Right lobe of liver (tissue), 6 donors: ENCODE measurements at regions not wholly inside any gene's neighbourhood (a gene's known extent, or its start where the extent isn't known, plus 50 kb on each side); places are given as distances from the start of the nearest gene placed in this dataset.
"Not testable (repeated sequence)": the region's sequence is repeated elsewhere in the genome, so short reads cannot be mapped to it uniquely, and the experiment has no call there.

ENCODE experiments used
- ATAC-seq, 4 donors: fragments of 200-7000 bp; cut with Tn5 transposase; one replicate each; pipeline ENCODE4 v1.9.1; 2020; ENCODE audit warnings: mild to moderate bottlenecking in 4 of 4, moderate library complexity in 4 of 4
- DNase-seq, 3 donors: peaks; one replicate each; pipeline ENCODE4 v3.0.0-alpha.2; 2020
- H3K27ac ChIP-seq, 3 donors: fragments of 200-600 bp; one replicate each; pipeline ENCODE4 v1.8.0; 2022
- H3K27me3 ChIP-seq, 2 donors: fragments of 200-600 bp; one replicate each; pipeline ENCODE4 v1.8.0; 2022
- H3K36me3 ChIP-seq, 4 donors: fragments of 200-600 bp; sonication (generic) in 1 of 4; one replicate each; pipeline versions ENCODE4 v1.5.1 to v1.8.0; 2017 to 2022; ENCODE audit warnings: control low read depth in 1 of 4
- H3K4me1 ChIP-seq, 4 donors: fragments of 200-600 bp; sonication (generic) in 1 of 4; one replicate each; pipeline versions ENCODE4 v1.5.1 to v1.8.0; 2017 to 2022; ENCODE audit warnings: control low read depth in 1 of 4
- H3K4me3 ChIP-seq, 3 donors: fragments of 200-600 bp; one replicate each; pipeline ENCODE4 v1.8.0; 2022
- H3K9me3 ChIP-seq, 4 donors: fragments of 200-600 bp; sonication (generic) in 1 of 4; one replicate each; pipeline versions ENCODE4 v1.5.1 to v1.8.0; 2017 to 2022; ENCODE audit warnings: control low read depth in 1 of 4
- CTCF ChIP-seq, 4 donors: fragments of 200-600 bp in 3 of 4; fragments of 450-650 bp in 1 of 4; IDR thresholded peaks; one replicate each; pipeline versions ENCODE4 v1.5.1 to v1.8.0; 2016 to 2022; ENCODE audit warnings: antibody characterized with exemption in 4 of 4, mild to moderate bottlenecking in 2 of 4
- POLR2A ChIP-seq: fragments of 450-650 bp; IDR thresholded peaks from one replicate; pipeline ENCODE4 v1.6.1; 2017; ENCODE audit warnings: antibody characterized with exemption, mild to moderate bottlenecking
- WGBS: methylation state at CpG from one replicate; pipeline ENCODE4 v1.1.6; 2018; ENCODE audit warnings: low coverage, low lambda C conversion rate; ENCODE audit not compliant: insufficient coverage; ENCODE audit errors: missing lambda C conversion rate; 5-methylcytosine and 5-hydroxymethylcytosine counted together
- intact Hi-C, 2 donors: fragments of 100-400 bp; cut with DNase I; formaldehyde crosslinking; loops; one replicate each; pipeline versions ENCODE4 v1.11.2 to v1.14.1; 2022
- donor health status: DM: no; HTN: yes; CAD: no.
- donor health status: DM: no; HTN: no; CAD: no.
- donor health status: DM: no; HTN: no; CAD: no.
- donor health status: DM: no; HTN: yes; CAD: no.
- donor health status: DM: no; HTN: yes; CAD: no.

- H3K4me1 ChIP-seq, intact Hi-C loops, H3K27ac ChIP-seq, ATAC-seq, H3K27me3 ChIP-seq, DNase-seq, H3K9me3 ChIP-seq, H3K36me3 ChIP-seq, H3K4me3 ChIP-seq: not testable (repeated sequence)
Observed at GRCh38 chr20:18876394-18876793, 62.8 kb downstream of the SCP2D1 start.

- intact Hi-C loops: no loop called here
- Histone ChIP-seq H3K4me1 (no peaks in the 10 kb centered on the region), H3K27ac (no peak overlapping the region), H3K4me3 (no peak overlapping the region), H3K36me3 (no peaks in the 10 kb centered on the region), H3K9me3 (no peaks in the 10 kb centered on the region), H3K27me3 (no peaks in the 10 kb centered on the region)
- WGBS: 18% methylated on average over 2 of the region's 2 CpGs
- no peak for TF ChIP-seq POLR2A
- TF ChIP-seq CTCF (IDR thresholded peaks at IDR 0.05): no peak
- no peak for ATAC-seq
- no peak for DNase-seq
Observed at GRCh38 chr20:18879262-18879661, 65.7 kb downstream of the SCP2D1 start.

GRCh38 chr20:18886756-18887155 lies 73.2 kb downstream of the SCP2D1 start:
- H3K4me1 ChIP-seq: no peaks in the 10 kb centered on the region
- DNase-seq (no peak), ATAC-seq (no peak)
- no peak overlapping the region for H3K27ac ChIP-seq
- no peaks in the 10 kb centered on the region for H3K36me3 ChIP-seq
- no peaks in the 10 kb centered on the region for H3K9me3 ChIP-seq
- WGBS: 13% methylated on average over 1 of the region's 1 CpG
- H3K27me3 ChIP-seq: no peaks in the 10 kb centered on the region
- no peak for TF ChIP-seq CTCF (IDR thresholded peaks at IDR 0.05)
- TF ChIP-seq POLR2A: no peak
- intact Hi-C loops: no loop called here
- no peak overlapping the region for H3K4me3 ChIP-seq

- no peak overlapping the region for H3K4me3 ChIP-seq
- DNase-seq (no peak), ATAC-seq (no peak)
- no peaks in the 10 kb centered on the region for H3K4me1 ChIP-seq
- no peaks in the 10 kb centered on the region for H3K9me3 ChIP-seq
- WGBS: 76% methylated on average over 7 of the region's 7 CpGs
- H3K27me3 ChIP-seq: no peaks in the 10 kb centered on the region
- H3K36me3 ChIP-seq: no peaks in the 10 kb centered on the region
- TF ChIP-seq CTCF (IDR thresholded peaks at IDR 0.05): no peak
- no peak for TF ChIP-seq POLR2A
- intact Hi-C loops: no loop called here
- no peak overlapping the region for H3K27ac ChIP-seq
Observed at GRCh38 chr20:18901980-18902737, 88.6 kb downstream of the SCP2D1 start.

- TF ChIP-seq CTCF (IDR thresholded peaks at IDR 0.05) (no peak), POLR2A (no peak)
- H3K9me3 ChIP-seq: no peaks in the 10 kb centered on the region
- H3K27me3 ChIP-seq: no peaks in the 10 kb centered on the region
- ATAC-seq: no peak
- DNase-seq: no peak
- H3K4me1 ChIP-seq: no peaks in the 10 kb centered on the region
- intact Hi-C loops: no loop called here
- no peaks in the 10 kb centered on the region for H3K36me3 ChIP-seq
- no peak overlapping the region for H3K4me3 ChIP-seq
- H3K27ac ChIP-seq: no peak overlapping the region
- 31% methylated on average over 3 of the region's 4 CpGs for WGBS
Observed at GRCh38 chr20:18904192-18904591, 90.6 kb downstream of the SCP2D1 start.
